Loucy (cell line): ENCODE measurements at regions not wholly inside any gene's neighbourhood (a gene's known extent, or its start where the extent isn't known, plus 50 kb on each side); places are given as distances from the start of the nearest gene placed in this dataset.

ENCODE experiments used
- H2AFZ ChIP-seq: fragments of 200-600 bp; sonication (generic); 2 replicates; pipeline ENCODE4 v1.6.0; 2016; ENCODE audit warnings: antibody characterized with exemption, mild to moderate bottlenecking, low read length, moderate library complexity
- H3F3A ChIP-seq: fragments of 200-600 bp; 2 replicates; pipeline ENCODE4 v1.6.0; 2016; ENCODE audit warnings: antibody characterized with exemption, low read depth, mild to moderate bottlenecking
- H3K27me3 ChIP-seq: fragments of 200-600 bp; sonication (generic); 2 replicates; pipeline ENCODE4 v1.6.1; 2014; ENCODE audit warnings: low read length, mild to moderate bottlenecking; ENCODE audit not compliant: insufficient read depth, poor library complexity, severe bottlenecking
- H3K36me3 ChIP-seq: fragments of 200-600 bp; sonication (generic); 2 replicates; pipeline ENCODE4 v1.6.1; 2016; ENCODE audit warnings: low read length; ENCODE audit not compliant: insufficient read depth
- H3K4me1 ChIP-seq: fragments of 200-600 bp; sonication (generic); 2 replicates; pipeline ENCODE4 v1.5.1; 2014; ENCODE audit warnings: low read length, mild to moderate bottlenecking; ENCODE audit not compliant: insufficient read depth, poor library complexity, severe bottlenecking
- H3K4me2 ChIP-seq: fragments of 200-600 bp; sonication (generic); 2 replicates; pipeline ENCODE4 v1.6.0; 2014; ENCODE audit warnings: antibody characterized with exemption, low read length, low read depth, mild to moderate bottlenecking; ENCODE audit not compliant: poor library complexity, severe bottlenecking
- H3K4me3 ChIP-seq: fragments of 200-600 bp; sonication (generic); 2 replicates; pipeline ENCODE4 v1.5.1; 2014; ENCODE audit warnings: low read length, mild to moderate bottlenecking, mixed read lengths; ENCODE audit not compliant: poor library complexity, severe bottlenecking
- H3K79me2 ChIP-seq: fragments of 200-600 bp; sonication (generic); 2 replicates; pipeline ENCODE4 v1.6.1; 2014; ENCODE audit warnings: low read length; ENCODE audit not compliant: insufficient read depth
- H3K9ac ChIP-seq: fragments of 200-600 bp; sonication (generic); 2 replicates; pipeline ENCODE4 v1.6.0; 2014; ENCODE audit warnings: mild to moderate bottlenecking, low read depth, low read length, moderate library complexity; ENCODE audit not compliant: poor library complexity, severe bottlenecking
- H3K9me2 ChIP-seq: fragments of 200-600 bp; sonication (generic); replicated peaks from 2 replicates; pipeline ENCODE4 v1.6.1; 2016; ENCODE audit warnings: low read depth, low read length, mixed read lengths
- H3K9me3 ChIP-seq: fragments of 200-600 bp; sonication (generic); 2 replicates; pipeline ENCODE4 v1.6.1; 2014; ENCODE audit warnings: mild to moderate bottlenecking, antibody characterized with exemption, low read length, low read depth; ENCODE audit not compliant: insufficient read depth
- H4K20me1 ChIP-seq: fragments of 200-600 bp; sonication (generic); 2 replicates; pipeline ENCODE4 v1.6.0; 2014; ENCODE audit warnings: antibody characterized with exemption, low read length, mild to moderate bottlenecking; ENCODE audit not compliant: insufficient read depth, poor library complexity, severe bottlenecking
- EZH2phosphoT487 ChIP-seq: fragments of 200-600 bp; IDR thresholded peaks from 2 replicates; pipeline ENCODE4 v1.6.1; 2018; ENCODE audit warnings: antibody characterized with exemption, mild to moderate bottlenecking, moderate library complexity, borderline replicate concordance
- TF ChIP-seq, protein P1 (sequence below): fragments of 200-600 bp; sonication (generic); conservative IDR thresholded peaks from 2 replicates; pipeline ENCODE4 v1.5.1; 2014; ENCODE audit warnings: mild to moderate bottlenecking, antibody characterized with exemption, low read length

DNA sequence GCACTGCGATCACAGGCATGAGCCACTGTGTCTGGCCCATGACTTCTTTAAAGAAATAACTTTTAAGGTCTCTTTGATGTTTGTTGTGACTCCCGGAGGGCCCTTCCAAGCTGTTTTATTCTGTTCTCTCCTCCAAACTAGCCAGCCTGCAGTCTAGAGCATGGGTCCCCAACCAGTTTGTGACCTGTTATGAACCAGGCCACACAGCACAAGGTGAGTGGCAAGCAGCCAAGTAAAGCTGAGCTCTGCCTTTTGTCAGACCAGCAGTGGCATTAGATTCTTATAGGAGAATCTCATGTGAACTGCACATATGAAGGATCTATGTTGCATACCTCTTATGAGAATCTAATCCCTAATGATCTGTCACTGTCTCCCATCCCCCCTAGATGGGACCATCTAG lies 223.9 kb upstream of the RGPD4 start:
- Histone ChIP-seq H3K36me3 (no peaks in the 10 kb centered on the region), H3K27me3 (no peaks in the 10 kb centered on the region), H3F3A (no peaks in the 10 kb centered on the region), H3K4me2 (no peak overlapping the region), H3K9me2 (no peaks in the 10 kb centered on the region), H4K20me1 (no peaks in the 10 kb centered on the region), H3K79me2 (no peaks in the 10 kb centered on the region), H3K9ac (no peak overlapping the region), H2AFZ (no peak overlapping the region), H3K4me3 (no peak overlapping the region), H3K9me3 (no peaks in the 10 kb centered on the region), H3K4me1 (no peaks in the 10 kb centered on the region)
- TF ChIP-seq, protein P1, sequence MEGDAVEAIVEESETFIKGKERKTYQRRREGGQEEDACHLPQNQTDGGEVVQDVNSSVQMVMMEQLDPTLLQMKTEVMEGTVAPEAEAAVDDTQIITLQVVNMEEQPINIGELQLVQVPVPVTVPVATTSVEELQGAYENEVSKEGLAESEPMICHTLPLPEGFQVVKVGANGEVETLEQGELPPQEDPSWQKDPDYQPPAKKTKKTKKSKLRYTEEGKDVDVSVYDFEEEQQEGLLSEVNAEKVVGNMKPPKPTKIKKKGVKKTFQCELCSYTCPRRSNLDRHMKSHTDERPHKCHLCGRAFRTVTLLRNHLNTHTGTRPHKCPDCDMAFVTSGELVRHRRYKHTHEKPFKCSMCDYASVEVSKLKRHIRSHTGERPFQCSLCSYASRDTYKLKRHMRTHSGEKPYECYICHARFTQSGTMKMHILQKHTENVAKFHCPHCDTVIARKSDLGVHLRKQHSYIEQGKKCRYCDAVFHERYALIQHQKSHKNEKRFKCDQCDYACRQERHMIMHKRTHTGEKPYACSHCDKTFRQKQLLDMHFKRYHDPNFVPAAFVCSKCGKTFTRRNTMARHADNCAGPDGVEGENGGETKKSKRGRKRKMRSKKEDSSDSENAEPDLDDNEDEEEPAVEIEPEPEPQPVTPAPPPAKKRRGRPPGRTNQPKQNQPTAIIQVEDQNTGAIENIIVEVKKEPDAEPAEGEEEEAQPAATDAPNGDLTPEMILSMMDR: no peak
- TF ChIP-seq EZH2phosphoT487: no peak

DNA sequence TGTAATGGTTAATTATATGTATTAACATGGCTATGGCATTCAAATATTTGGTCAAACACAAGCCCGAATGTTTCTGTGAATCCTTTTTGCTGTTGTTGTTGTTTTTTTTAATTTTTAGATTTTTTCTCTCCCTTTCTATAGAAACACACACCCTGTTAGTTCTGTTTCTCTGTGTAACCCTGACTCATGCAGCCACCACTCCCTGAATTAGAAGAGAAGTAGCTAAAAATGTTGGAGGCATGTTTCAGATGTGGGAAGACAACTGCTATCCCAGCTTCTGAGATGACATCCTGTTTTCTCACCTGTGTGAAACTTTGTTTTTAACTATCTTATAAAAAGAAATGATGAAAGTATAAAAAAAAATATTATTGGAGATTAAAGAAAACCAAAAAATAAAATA lies 219.6 kb upstream of the RGPD4 start:
- H3K79me2 ChIP-seq: no peaks in the 10 kb centered on the region
- no peak overlapping the region for H3K9ac ChIP-seq
- TF ChIP-seq, protein P1: no peak
- no peak for TF ChIP-seq EZH2phosphoT487

DNA sequence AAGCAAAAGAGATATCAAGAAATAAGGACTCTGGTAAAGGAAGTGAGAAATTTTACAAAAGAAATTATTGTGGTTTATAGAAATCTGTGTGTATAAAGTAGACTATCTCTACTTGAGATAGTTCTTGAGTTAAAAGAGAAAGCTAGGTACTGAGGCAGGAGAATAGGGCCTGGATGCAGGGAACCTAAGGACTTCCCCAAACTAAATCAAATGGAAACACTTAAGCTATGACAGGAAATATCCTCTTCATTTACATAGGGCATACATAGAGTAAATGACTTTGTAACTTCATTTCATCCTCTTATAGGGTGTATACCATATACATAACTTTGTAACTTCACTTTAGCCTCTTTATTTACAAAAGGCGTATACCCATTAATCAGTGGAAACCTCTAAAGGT lies 219.2 kb upstream of the RGPD4 start:
- no peak for TF ChIP-seq EZH2phosphoT487
- TF ChIP-seq, protein P1: no peak

More for the DNA sequence above, 219.6 kb upstream of the RGPD4 start:
- Histone ChIP-seq H3K4me1 (no peaks in the 10 kb centered on the region), H3K9me3 (no peaks in the 10 kb centered on the region), H3K9me2 (no peaks in the 10 kb centered on the region), H3K27me3 (no peaks in the 10 kb centered on the region), H3K4me2 (no peak overlapping the region), H2AFZ (no peak overlapping the region), H4K20me1 (no peaks in the 10 kb centered on the region), H3F3A (no peaks in the 10 kb centered on the region), H3K36me3 (no peaks in the 10 kb centered on the region), H3K4me3 (no peak overlapping the region)

More for the DNA sequence above, 219.2 kb upstream of the RGPD4 start:
- H3K27me3 ChIP-seq: no peaks in the 10 kb centered on the region
- H3K36me3 ChIP-seq: no peaks in the 10 kb centered on the region
- H3K4me1 ChIP-seq: no peaks in the 10 kb centered on the region
- no peaks in the 10 kb centered on the region for H3K9me3 ChIP-seq
- no peak overlapping the region for H2AFZ ChIP-seq
- H3K9me2 ChIP-seq: no peaks in the 10 kb centered on the region
- H3K4me2 ChIP-seq: no peak overlapping the region
- H3F3A ChIP-seq: no peaks in the 10 kb centered on the region
- no peak overlapping the region for H3K9ac ChIP-seq
- H3K79me2 ChIP-seq: no peaks in the 10 kb centered on the region
- no peaks in the 10 kb centered on the region for H4K20me1 ChIP-seq
- no peak overlapping the region for H3K4me3 ChIP-seq
